K562 (cell line): ENCODE measurements at regions not wholly inside any gene's neighbourhood (a gene's known extent, or its start where the extent isn't known, plus 50 kb on each side); places are given as distances from the start of the nearest gene placed in this dataset.

ENCODE experiments used
- ATAC-seq: fragments of 200-7000 bp; cut with Tn5 transposase; 3 replicates; pipeline ENCODE4 v1.9.1; 2020; ENCODE audit warnings: moderate library complexity
- BruUV-seq: library from RNA; stranded (reverse); fragments of 400-500 nt; replicated peaks from 2 replicates; lab custom pipeline; 2021; lab: Mats Ljungman, UMichigan
- CTCF ChIA-PET: fragments of 300-600 bp; formaldehyde crosslinking; extraction: SDS; loops from one replicate; lab custom pipeline; 2021; ENCODE audit warnings: low intra/inter-chr PET ratio; lab: Yijun Ruan, JAX
- POLR2A ChIA-PET: fragments of 300-600, 350-650 bp; sonication (Branson Sonifier 250); formaldehyde crosslinking; extraction: SDS; loops from one replicate; lab custom pipeline; 2021; ENCODE audit warnings: antibody characterized with exemption, inconsistent platforms; lab: Yijun Ruan, JAX
- DNase-seq, 4 experiments: peaks; one replicate each; pipeline versions ENCODE4 v3.0.0 to v3.0.0-alpha.2; 2011 to 2018; ENCODE audit warnings: low spot score in 3 of 4, mixed read lengths in 3 of 4; ENCODE audit errors: extremely low read depth in 1 of 4
- FAIRE-seq: peaks from 2 replicates; lab custom pipeline; 2011; peaks lifted over from hg19 to GRCh38; lab: Jason Lieb, UNC
- H2AFZ ChIP-seq: 2 replicates; pipeline ENCODE4 v1.6.0; 2011; ENCODE audit warnings: low read depth, low read length, control low read depth, inconsistent platforms
- H3K27ac ChIP-seq: fragments of 200-600 bp; 3 replicates; pipeline ENCODE4 v1.8.0; 2011; ENCODE audit warnings: low read depth, mild to moderate bottlenecking, control low read depth, inconsistent platforms, low read length, moderate library complexity, mixed read lengths; ENCODE audit errors: extremely low read depth
- H3K27me3 ChIP-seq, 2 experiments: fragments of 300-600 bp in 1 of 2; 2 replicates in 1 of 2; 3 replicates in 1 of 2; pipeline versions ENCODE4 v1.6.0 to v1.8.0; 2011; ENCODE audit warnings: inconsistent platforms in 2 of 2, low read length in 2 of 2, mild to moderate bottlenecking in 1 of 2, mixed read lengths in 1 of 2, moderate library complexity in 1 of 2; ENCODE audit not compliant: control insufficient read depth in 2 of 2, insufficient read depth in 2 of 2
- H3K36me3 ChIP-seq: fragments of 300-600 bp; 3 replicates; pipeline ENCODE4 v1.8.0; 2011; ENCODE audit warnings: mild to moderate bottlenecking, low read length, inconsistent platforms; ENCODE audit not compliant: control insufficient read depth, insufficient read depth
- H3K4me1 ChIP-seq, 2 experiments: fragments of 200-600 bp in 1 of 2; replicated peaks in 1 of 2; 2 replicates in 1 of 2; 3 replicates in 1 of 2; pipeline versions ENCODE4 v1.5.1 to v1.8.0; 2011; ENCODE audit warnings: inconsistent platforms in 2 of 2, low read length in 2 of 2, mild to moderate bottlenecking in 1 of 2, mixed read lengths in 1 of 2, moderate library complexity in 1 of 2; ENCODE audit not compliant: control insufficient read depth in 2 of 2, insufficient read depth in 2 of 2
- H3K4me2 ChIP-seq: 2 replicates; pipeline ENCODE4 v1.6.1; 2011; ENCODE audit warnings: low read length, control low read depth, inconsistent platforms, mixed read lengths; ENCODE audit not compliant: insufficient read depth
- H3K4me3 ChIP-seq: fragments of 200-600 bp; sonication (generic), shearing (Covaris generic); 2 replicates; pipeline ENCODE4 v1.5.1; 2016; ENCODE audit warnings: control low read depth, inconsistent platforms
- H3K79me2 ChIP-seq: fragments of 200-600 bp; 3 replicates; pipeline ENCODE4 v1.8.0; 2011; ENCODE audit warnings: low read length, inconsistent platforms; ENCODE audit not compliant: control insufficient read depth, insufficient read depth
- H3K9ac ChIP-seq, 2 experiments: 2 replicates each; pipeline versions ENCODE4 v1.6.0 to v1.6.1; 2011; ENCODE audit warnings: low read depth in 2 of 2, low read length in 2 of 2, control low read depth in 1 of 2, inconsistent platforms in 1 of 2, mild to moderate bottlenecking in 1 of 2, mixed read lengths in 1 of 2; ENCODE audit not compliant: insufficient read depth in 1 of 2
- H3K9me1 ChIP-seq: one replicate; pipeline ENCODE4 v1.6.0; 2011; ENCODE audit warnings: inconsistent platforms, mild to moderate bottlenecking, low read length, moderate library complexity; ENCODE audit not compliant: control insufficient read depth, insufficient read depth
- H3K9me3 ChIP-seq: replicated peaks from 2 replicates; pipeline ENCODE4 v1.5.1; 2011; ENCODE audit warnings: low read depth, low read length, inconsistent platforms; ENCODE audit not compliant: control insufficient read depth, insufficient read depth
- H4K20me1 ChIP-seq: replicated peaks from 2 replicates; pipeline ENCODE4 v1.6.1; 2011; ENCODE audit warnings: low read length, inconsistent platforms, mixed read lengths; ENCODE audit not compliant: control insufficient read depth, insufficient read depth
- CBX3 ChIP-seq, 2 experiments: IDR thresholded peaks; 1 replicate in 1 of 2; 2 replicates in 1 of 2; pipeline ENCODE4 v1.6.1; 2012; ENCODE audit warnings: inconsistent platforms in 2 of 2, low read length in 2 of 2, borderline replicate concordance in 1 of 2, control low read depth in 1 of 2
- DACH1 ChIP-seq: fragments of 450-650 bp; IDR thresholded peaks from 2 replicates; pipeline ENCODE4 v1.6.1; 2018; ENCODE audit not compliant: partially characterized antibody
- FOXA3 ChIP-seq, 2 experiments: fragments of 450-650 bp in 1 of 2; sonication (generic) in 1 of 2; formaldehyde crosslinking; IDR thresholded peaks in 1 of 2; conservative IDR thresholded peaks in 1 of 2; 2 replicates each; pipeline versions ENCODE4 v1.4.0 to v1.8.0; 2020 to 2022; ENCODE audit warnings: mild to moderate bottlenecking in 2 of 2, missing genetic modification reagents in 1 of 2
- KDM4B ChIP-seq, 2 experiments: fragments of 450-650 bp in 1 of 2; sonication (generic) in 1 of 2; IDR thresholded peaks; 2 replicates each; pipeline ENCODE4 v1.6.1; 2016 to 2017; ENCODE audit warnings: borderline replicate concordance in 2 of 2, antibody characterized with exemption in 1 of 2, low read depth in 1 of 2, mild to moderate bottlenecking in 1 of 2
- MCM7 ChIP-seq, 2 experiments: fragments of 450-650 bp; IDR thresholded peaks; 2 replicates each; pipeline ENCODE4 v1.6.1; 2016 to 2018
- NFIC ChIP-seq: fragments of 450-650 bp; IDR thresholded peaks from 2 replicates; pipeline ENCODE4 v1.6.1; 2017; ENCODE audit warnings: mild to moderate bottlenecking, inconsistent platforms
- NONO ChIP-seq, 2 experiments: fragments of 200-400 bp in 1 of 2; fragments of 450-650 bp in 1 of 2; formaldehyde crosslinking in 1 of 2; IDR thresholded peaks; 2 replicates each; pipeline ENCODE4 v1.6.1; 2017; ENCODE audit warnings: low read depth in 2 of 2, mild to moderate bottlenecking in 2 of 2, moderate library complexity in 2 of 2, low read length in 1 of 2
- POLR2AphosphoS2 ChIP-seq: IDR thresholded peaks from 2 replicates; pipeline ENCODE4 v1.6.1; 2012; ENCODE audit warnings: low read length, improper control_type of control experiment
- POLR2H ChIP-seq: IDR thresholded peaks from 2 replicates; pipeline ENCODE4 v1.6.1; 2016; ENCODE audit warnings: missing genetic modification characterization, low read depth, mild to moderate bottlenecking, control low read depth, missing compliant biosample characterization, moderate library complexity
- SMARCA4 ChIP-seq: fragments of 450-650 bp; IDR thresholded peaks from 2 replicates; pipeline ENCODE4 v1.6.1; 2016
- SMARCA5 ChIP-seq: fragments of 450-650 bp; IDR thresholded peaks from 2 replicates; pipeline ENCODE4 v1.6.1; 2016
- TCF7L2 ChIP-seq: fragments of 150-350 bp; IDR thresholded peaks from 2 replicates; pipeline ENCODE4 v1.6.1; 2016; ENCODE audit warnings: low read depth, mild to moderate bottlenecking, low read length, moderate library complexity
- ZNF197 ChIP-seq: fragments of 200-800 bp; sonication (Bioruptor generic); IDR thresholded peaks from 2 replicates; pipeline ENCODE4 v1.6.1; 2016; ENCODE audit warnings: low read depth, missing genetic modification characterization, missing compliant biosample characterization
- ZNF668 ChIP-seq: fragments of 250-450 bp; sonication (Bioruptor Pico); IDR thresholded peaks from 2 replicates; pipeline ENCODE4 v1.8.0; 2022; ENCODE audit warnings: mild to moderate bottlenecking, inconsistent platforms
- ZNF778 ChIP-seq: fragments of 450-650 bp; formaldehyde crosslinking; IDR thresholded peaks from 2 replicates; pipeline ENCODE4 v1.4.0; 2020; ENCODE audit warnings: mild to moderate bottlenecking, moderate library complexity
- WGBS: fragments of 100-300 bp; shearing (Covaris generic); methylation state at CpG from one replicate; pipeline ENCODE4 v1.1.6; 2016; ENCODE audit warnings: low coverage, mixed read lengths; ENCODE audit not compliant: insufficient coverage; ENCODE audit errors: missing lambda C conversion rate; 5-methylcytosine and 5-hydroxymethylcytosine counted together
- in situ Hi-C: fragments of 300-500 bp; cut with MboI; formaldehyde crosslinking; loops from 4 replicates; pipeline ENCODE4 v1.15.0; 2018; ENCODE audit warnings: inconsistent platforms, mixed read lengths
- intact Hi-C: fragments of 100-400 bp; cut with micrococcal nuclease; formaldehyde crosslinking; loops from 2 replicates; pipeline ENCODE4 v1.14.2; 2022
- TF ChIP-seq, protein P1 (sequence below): fragments of 450-650 bp; IDR thresholded peaks from 2 replicates; pipeline ENCODE4 v1.7.0; 2016; ENCODE audit warnings: borderline replicate concordance
- TF ChIP-seq, protein P2 (sequence below): fragments of 250-450 bp; sonication (Bioruptor Pico); IDR thresholded peaks from 2 replicates; pipeline ENCODE4 v1.5.0; 2020; ENCODE audit warnings: mild to moderate bottlenecking

GRCh38 chr4:136812100-136812880, 720.0 kb downstream of the PCDH18 start:
- intact Hi-C loops: no loop called here

More at GRCh38 chr4:136812100-136812880, 720.0 kb downstream of the PCDH18 start:
- no peaks in the 10 kb centered on the region for H3K27me3 ChIP-seq
- TF ChIP-seq CBX3 (IDR thresholded peaks at IDR 0.05; ENCODE audit: borderline replicate concordance in 1 of 2, low read length in 2 of 2) (no peak), ZNF668 (CRISPR knock-in tag) (no peak), SMARCA5 (no peak), ZNF778 (CRISPR knock-in tag) (no peak), POLR2AphosphoS2 (no peak), SMARCA4 (no peak), ZNF197 (CRISPR knock-in tag) (no peak), KDM4B (IDR thresholded peaks at IDR 0.05; ENCODE audit: borderline replicate concordance in 2 of 2, low read depth in 1 of 2) (no peak), NFIC (no peak), TCF7L2 (no peak), FOXA3 (CRISPR knock-in tag; conservative IDR thresholded peaks at IDR 0.05 in 1 of 2, IDR thresholded peaks at IDR 0.05 in 1 of 2) (no peak), POLR2H (tag) (no peak), DACH1 (no peak), NONO (IDR thresholded peaks at IDR 0.05; ENCODE audit: low read depth in 2 of 2, low read length in 1 of 2) (no peak), MCM7 (IDR thresholded peaks at IDR 0.05) (no peak)
- TF ChIP-seq, protein P1, sequence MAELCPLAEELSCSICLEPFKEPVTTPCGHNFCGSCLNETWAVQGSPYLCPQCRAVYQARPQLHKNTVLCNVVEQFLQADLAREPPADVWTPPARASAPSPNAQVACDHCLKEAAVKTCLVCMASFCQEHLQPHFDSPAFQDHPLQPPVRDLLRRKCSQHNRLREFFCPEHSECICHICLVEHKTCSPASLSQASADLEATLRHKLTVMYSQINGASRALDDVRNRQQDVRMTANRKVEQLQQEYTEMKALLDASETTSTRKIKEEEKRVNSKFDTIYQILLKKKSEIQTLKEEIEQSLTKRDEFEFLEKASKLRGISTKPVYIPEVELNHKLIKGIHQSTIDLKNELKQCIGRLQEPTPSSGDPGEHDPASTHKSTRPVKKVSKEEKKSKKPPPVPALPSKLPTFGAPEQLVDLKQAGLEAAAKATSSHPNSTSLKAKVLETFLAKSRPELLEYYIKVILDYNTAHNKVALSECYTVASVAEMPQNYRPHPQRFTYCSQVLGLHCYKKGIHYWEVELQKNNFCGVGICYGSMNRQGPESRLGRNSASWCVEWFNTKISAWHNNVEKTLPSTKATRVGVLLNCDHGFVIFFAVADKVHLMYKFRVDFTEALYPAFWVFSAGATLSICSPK: no peak
- TF ChIP-seq, protein P2, sequence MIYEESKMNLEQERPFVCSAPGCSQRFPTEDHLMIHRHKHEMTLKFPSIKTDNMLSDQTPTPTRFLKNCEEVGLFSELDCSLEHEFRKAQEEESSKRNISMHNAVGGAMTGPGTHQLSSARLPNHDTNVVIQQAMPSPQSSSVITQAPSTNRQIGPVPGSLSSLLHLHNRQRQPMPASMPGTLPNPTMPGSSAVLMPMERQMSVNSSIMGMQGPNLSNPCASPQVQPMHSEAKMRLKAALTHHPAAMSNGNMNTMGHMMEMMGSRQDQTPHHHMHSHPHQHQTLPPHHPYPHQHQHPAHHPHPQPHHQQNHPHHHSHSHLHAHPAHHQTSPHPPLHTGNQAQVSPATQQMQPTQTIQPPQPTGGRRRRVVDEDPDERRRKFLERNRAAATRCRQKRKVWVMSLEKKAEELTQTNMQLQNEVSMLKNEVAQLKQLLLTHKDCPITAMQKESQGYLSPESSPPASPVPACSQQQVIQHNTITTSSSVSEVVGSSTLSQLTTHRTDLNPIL (CRISPR knock-in tag): no peak
- TF ChIP-seq, all 486 proteins: peak for 0
- FAIRE-seq (no peak), DNase-seq (no peak), ATAC-seq (no peak)
- ChIA-PET CTCF (no interaction called here), POLR2A (interaction anchor here (0.6 kb wide), 1 partner anchor 11 kb away, joined by 4 read pairs; no protein-coding TSS in a partner anchor)
- in situ Hi-C loops: no loop called here
- H3K9me3 ChIP-seq: no peaks in the 10 kb centered on the region
- no TSS peak for BruUV-seq
- H2AFZ ChIP-seq: no peak overlapping the region
- no peak overlapping the region for H3K4me2 ChIP-seq
- WGBS: 3% methylated on average over 35 of the region's 42 CpGs
- no peaks in the 10 kb centered on the region for H3K4me1 ChIP-seq
- no peak overlapping the region for H3K4me3 ChIP-seq
- no peaks in the 10 kb centered on the region for H3K9me1 ChIP-seq
- no peaks in the 10 kb centered on the region for H3K79me2 ChIP-seq
- H3K36me3 ChIP-seq: no peaks in the 10 kb centered on the region
- no peaks in the 10 kb centered on the region for H4K20me1 ChIP-seq
- no peak overlapping the region for H3K9ac ChIP-seq
- no peak overlapping the region for H3K27ac ChIP-seq
